ENCODE measurements at regions not wholly inside any gene's neighbourhood (a gene's known extent, or its start where the extent isn't known, plus 50 kb on each side); places are given as distances from the start of the nearest gene placed in this dataset.
"Not testable (repeated sequence)": the region's sequence is repeated elsewhere in the genome, so short reads cannot be mapped to it uniquely, and the experiment has no call there.

DNA sequence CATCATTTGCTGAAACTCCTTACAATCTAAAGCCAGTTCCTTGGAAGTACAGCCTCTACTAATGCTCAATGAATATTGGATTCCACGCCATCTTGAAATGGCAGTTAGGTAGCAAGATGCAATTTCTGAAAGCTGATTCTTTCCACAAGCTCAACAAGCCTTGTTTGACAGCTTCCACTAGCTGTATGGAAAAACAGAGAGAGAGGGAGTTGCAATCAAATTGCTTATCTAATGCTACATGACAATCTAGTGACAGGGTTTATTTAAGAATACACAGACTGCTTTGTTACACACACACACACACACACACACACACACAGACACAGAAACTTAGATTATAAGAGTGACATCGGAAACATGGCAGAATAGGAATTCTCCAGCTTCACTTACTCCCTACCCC, 288.4 kb upstream of the DEPDC1 start:
- no peak for DNase-seq

DNA sequence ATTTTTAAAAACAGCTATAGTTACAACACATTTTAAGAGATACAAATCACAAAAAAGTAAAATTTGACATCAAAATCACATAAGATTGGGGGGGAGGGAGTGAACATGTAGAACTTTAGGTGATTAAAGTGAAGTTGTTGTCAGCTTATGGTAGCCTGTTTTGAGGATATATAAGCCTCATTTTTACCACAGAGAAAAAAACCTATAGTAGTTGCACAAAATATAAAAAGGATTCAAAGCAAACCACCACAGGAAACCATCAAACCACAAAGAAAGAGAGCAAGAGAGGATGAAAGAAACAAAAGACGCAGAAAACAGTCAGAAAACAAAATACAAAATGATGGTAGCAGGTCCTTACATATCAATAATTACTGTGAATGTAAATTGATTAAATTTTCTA, 291.9 kb upstream of the DEPDC1 start:
- DNase-seq, result no peak

DNA sequence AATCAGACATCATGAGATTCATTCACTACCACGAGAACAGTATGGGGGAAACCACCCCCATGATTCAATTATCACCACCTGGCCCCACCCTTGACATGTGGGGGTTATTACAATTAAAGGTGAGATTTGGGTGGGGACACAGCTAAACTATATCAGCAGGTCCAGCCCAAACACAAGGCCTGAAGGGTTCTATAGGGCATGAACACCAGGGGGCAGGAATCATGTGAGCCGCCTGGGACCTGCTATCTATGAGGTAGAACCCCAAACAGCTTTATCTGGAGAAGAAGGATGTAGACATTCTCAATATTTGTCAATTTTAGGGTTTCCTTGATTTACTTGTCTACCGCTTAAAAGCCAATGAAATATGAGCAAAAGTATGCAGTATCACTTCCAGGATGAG, 294.9 kb upstream of the DEPDC1 start:
- no peak for DNase-seq

DNA sequence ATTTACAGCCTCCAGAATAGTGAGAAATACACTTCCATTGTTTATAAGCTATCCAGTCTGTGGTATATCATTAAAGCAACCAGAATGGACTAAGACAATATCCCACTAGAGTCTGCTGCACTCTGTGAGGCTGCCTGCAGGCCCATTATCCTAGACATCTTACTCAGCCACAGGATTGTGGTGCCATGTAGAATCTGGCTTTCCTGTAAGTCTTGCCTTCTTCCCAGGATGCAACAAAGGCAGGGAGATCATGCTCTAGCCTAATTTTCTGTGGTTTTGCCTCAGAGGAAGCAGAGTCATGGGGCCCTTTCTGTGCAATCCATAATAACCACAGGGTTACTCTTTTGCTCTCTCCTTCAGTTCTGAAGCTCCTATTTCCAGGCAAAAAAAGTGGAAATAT, 299.1 kb upstream of the DEPDC1 start:
- DNase-seq, result no peak

DNA sequence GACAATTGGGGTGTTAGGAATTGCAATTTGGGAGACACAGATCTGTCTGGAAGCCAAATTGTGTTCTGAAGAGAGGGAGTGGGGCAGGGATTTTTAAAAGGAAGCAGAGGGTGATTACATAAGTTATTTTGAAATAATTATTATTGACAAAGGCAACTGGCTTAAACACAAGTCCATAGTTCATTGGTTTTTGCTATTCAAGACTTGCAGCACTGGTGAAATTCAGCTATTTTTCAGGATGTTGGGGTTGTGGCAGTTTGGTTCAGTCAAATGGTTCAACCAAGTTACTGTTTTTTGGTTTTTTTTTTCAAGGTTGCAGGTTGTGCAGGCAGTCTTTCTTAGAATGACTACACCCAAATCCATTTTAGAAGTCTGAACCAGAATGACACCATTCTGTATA, 300.0 kb upstream of the DEPDC1 start:
- DNase-seq, result no peak

DNA sequence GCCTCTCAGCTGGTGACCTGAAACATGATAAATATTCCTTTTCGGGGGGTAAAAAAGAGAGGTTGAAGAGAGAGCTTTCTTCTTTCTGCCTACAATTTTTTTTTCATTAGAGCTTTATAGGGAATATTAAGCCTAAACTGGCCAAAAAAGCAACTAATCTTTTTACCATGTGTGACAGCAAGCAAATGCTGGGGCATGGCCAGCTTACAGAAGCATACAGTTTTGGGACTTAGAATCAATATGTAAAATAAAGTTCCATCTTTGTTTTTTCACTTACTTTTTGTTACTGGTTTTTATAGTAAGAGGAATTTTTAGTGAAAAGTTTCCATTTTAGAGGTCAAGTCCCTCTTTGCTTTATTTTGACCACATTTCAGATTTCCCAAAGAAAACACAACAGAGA, 301.2 kb upstream of the DEPDC1 start:
- DNase-seq, result no peak

DNA sequence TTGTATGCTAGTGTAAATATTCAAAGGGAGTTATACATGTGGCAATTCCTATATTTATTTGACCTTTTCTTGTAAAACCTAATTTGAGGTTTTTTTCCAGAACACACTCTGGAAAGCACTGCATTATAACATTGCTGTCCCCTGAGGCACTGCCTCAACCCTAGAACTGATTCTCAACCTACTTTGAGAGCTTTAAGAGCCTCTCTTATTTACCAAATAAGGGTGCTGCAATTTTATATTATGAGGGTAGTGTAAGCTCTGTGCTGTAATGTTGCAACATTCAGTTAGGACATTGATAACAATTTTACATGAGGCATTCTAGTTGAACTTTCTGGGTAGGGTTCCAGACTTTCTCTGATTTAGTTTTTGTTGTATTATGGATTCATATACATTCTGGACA, 302.2 kb upstream of the DEPDC1 start:
- no peak for DNase-seq

DNA sequence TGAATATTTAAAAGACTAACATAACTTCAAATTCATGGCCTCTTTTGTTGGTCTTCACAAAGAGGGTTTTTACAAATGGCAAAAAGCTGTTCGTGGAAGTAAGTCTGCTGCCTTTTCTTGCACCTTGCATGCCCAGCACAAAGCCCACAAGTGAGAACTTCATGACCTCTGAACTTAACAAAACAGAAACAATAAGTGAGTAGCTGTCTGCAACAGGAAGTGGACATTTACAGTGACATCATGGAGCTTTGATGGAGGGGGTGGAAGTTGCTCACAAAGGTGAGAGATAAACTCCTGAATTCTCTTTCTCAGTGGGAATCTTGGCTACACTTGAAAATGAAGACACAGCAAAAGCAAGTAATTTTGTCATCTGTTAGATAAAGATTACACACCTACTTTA, 303.3 kb upstream of the DEPDC1 start:
- DNase-seq, result no peak

DNA sequence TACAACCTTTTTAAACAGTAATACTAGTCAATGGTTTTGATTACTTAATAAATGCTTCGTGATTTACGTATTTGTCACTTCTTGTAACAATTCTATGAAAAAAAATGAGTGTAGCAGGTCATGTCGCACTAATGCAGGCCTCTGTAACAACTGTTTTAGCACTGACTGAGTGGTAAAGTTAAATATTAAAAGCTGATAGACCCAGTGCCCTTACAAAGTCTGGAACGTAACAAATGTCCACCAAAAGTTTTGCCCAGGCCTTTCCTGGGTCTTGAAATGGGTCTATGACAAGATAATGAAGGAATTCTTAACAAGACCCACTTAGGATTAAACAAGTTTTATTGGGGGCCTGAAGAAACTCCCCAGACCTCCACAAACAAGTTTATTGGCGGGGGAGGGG, 304.6 kb upstream of the DEPDC1 start:
- no peak for DNase-seq

DNA sequence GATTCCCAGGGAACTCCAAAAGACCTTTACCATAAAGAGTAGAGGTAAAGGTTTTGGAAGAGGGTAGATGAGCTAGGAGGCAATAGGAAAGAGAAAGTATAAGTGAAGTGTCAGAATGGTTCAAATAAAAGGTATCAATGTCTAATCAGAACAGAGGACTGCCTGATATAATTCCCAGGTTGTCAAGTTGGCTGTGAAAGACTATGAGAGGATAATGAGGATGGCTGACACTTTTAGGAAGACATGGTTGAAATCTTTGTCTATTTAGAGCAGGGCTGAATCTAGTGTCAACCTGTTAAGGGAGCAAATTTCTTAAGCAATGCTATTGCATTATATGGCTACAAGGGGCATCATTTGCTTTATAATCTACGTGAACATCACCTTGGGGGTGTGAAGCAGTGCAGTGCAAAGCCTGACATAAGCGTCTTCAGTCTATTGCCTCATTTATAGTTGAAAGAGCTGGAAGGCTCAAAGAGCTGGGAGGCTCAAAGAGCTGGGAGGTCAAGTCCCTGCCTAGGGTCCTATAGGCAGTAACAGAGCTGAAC, 308.3 kb upstream of the DEPDC1 start:
- DNase-seq, result no peak

DNA sequence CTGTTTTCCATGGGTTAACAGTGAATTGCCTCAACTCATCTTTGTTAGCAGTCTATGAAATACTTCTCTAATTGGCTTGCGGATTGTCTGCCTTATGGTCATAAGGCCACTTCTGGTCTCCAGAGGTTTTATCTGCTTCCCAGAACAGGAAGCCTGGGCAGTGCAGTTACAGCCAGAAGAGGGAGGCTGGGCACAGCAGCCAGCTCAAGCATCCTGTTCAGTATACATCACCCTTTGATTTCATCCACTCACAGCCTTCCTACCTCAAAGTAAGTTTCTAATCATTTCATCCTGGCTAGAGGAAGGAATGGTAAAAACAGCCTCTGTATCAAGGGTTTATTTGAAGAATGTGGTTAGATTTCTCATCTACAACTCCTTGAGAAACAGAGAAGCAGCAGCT, 311.5 kb upstream of the DEPDC1 start:
- no peak for DNase-seq

DNA sequence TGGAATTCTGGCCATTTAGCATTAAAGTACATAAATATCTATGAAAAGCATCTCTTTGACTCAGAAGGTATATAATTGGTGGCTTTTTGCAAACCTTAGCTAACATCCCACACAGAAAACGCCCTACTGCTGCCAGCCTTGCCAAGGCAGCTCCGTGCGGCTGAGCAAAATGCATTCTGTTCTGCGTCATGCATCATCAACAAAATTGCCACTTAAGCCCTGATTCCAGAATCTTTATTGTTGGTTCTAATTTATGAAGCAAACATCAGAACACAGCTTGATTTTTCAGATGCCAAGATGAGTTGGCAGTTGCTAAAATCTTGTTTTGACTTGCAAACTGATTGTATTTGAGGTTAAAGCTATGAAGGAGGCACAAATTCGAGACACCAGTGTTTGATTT, 314.9 kb upstream of the DEPDC1 start:
- peak; percentile 87 for DNase-seq

DNA sequence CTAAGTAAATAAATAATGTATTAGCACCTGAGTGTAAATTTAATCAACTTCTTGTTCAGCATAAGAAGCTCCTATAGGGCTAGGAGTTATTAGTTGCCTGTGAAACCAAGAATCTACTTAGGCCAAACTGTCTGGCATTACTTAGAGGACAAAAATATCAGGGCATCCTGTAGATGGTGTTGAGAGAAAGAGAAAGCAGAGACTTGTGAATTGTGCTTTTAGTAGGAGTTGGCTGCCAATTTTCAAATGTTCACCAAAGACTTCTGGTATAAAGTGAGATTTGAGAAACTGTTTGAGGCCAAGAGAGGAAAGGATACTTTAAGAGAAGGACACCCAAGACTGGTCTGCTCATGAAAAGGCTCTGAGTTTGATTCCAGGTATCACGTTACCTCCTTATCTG, 315.5 kb upstream of the DEPDC1 start:
- DNase-seq, result no peak

DNA sequence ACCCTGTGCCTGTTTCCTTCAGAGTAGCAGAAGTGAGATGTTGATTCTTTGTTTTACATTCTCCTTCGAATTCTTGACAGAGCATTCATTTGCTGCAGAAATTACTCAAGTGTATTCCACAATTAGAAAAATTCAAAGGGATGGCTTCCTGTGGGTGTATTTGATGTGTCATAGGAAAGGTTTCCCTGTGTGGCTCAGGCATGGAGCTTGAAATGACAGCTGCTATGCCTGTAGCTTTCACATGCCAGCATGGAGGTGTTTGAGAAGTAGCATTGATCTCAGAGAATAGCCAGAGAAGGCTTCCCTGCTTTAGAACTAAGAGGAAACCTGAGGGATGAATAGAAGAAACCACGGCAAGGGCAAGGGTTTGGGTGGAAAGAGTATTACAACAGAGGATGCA, 317.2 kb upstream of the DEPDC1 start:
- DNase-seq, result no peak

DNA sequence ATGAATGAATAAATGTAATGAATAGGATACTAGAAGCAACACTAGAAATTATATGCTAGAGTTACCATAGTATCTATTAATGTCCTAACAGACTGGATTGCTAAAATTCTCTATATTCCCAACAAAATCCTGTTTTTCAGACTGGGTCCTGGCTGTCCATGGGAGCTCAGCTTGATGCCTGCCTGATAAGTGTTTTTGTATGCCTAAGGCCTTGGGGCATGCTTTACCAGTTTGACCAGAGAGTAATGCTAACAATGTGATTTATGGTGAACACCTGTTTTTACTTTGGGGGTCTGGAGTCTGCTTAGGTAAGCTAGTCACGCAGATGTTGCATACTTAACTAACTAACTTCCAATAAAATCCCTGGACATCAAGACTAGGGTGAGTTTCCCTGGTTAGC, 318.8 kb upstream of the DEPDC1 start:
- no peak for DNase-seq

DNA sequence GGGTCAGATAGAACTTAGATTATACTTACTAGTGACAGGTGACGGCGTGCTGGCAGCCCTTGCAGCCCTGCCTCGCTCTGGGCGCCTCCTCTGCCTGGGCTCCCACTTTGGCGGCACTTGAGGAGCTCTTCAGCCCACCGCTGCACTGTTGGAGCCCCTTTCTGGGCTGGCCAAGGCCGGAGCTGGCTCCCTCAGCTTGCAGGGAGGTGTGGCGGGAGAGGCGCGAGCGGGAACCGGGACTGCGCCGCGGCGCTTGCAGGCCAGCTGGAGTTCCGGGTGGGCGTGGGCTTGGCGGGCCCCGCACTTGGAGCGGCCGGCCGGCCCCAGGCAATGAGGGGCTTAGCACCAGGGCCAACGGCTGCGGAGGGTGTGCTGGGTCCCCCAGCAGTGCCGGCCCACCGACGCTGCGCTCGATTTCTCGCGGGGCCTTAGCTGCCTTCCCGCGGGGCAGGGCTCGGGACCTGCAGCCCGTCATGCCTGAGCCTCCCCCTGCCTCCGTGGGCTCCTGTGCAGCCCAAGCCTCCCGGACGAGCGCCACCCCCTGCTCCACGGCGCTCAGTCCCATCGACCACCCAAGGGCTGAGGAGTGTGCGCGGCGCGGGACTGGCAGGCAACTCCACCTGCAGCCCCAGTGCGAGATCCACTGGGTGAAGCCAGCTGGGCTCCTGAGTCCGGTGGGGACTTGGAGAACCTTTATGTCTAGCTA, 320.8 kb upstream of the DEPDC1 start:
- not testable (repeated sequence) for DNase-seq

DNA sequence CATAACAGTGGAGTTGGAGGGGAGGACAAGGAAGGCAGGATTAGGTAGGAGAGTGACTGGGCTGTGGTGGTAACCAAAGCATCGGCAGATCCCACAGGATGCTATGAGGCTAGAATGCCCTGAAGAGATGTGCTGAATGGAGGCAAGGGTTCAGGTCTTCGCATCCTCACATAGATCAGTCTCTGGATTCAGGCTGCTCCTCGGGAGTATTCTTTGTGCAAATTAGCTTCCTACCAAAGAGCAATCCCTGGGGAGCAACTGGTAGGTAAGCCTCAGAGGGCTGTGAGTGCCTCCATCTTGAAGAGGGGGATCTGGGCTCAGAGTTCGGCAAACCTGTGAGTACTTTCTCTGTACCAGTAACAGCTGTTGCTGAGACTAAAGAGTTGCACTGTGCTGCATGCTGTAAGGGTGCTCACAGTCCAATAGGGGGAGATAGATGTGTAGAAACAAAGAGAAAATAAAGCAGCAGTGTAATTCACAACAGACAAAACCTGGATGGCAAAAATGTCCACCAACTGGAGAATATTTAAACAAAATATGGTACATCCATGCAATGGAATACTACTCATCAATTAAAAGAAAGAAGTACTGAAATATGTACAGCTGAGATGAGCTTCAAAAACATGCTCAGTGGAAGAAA, 322.4 kb upstream of the DEPDC1 start:
- no peak for DNase-seq

DNA sequence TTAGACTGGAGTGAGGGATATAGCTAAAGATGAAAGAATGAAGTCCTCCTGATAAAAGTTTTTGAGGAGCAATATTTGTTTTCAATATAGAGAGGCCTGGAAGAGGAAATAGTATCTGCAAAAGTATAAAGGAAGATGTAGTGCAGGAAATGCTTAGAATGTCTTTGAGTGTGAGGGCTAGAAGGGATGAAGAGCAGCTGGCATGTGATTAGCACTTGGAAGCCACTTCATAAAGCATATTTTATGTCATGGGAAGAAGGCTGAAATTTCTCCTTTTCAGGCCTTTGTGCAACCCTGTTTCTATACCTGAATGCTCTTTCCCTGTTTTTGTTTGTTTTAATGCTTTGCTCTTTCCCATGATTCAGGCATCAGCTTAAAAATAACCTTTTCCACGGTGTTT, 323.3 kb upstream of the DEPDC1 start:
- no peak for DNase-seq

DNA sequence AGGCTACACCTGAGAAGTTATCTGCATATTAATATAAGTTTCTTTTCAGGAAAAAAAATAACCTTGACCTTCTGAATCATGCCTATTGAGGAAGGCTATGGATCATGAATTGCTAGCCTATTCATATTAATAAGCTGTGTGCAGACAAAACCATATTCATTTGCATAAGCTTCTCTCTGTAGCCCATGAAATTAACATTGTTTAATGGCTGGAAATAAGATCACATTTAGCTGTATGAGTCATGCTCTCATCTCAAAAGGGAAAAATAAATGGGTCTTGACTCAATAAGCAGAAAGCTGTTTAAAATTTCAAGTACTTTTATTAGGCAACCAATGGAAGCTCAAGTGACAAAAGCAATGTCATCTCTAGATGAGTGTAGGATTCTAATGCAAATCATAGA, 330.0 kb upstream of the DEPDC1 start:
- no peak for DNase-seq

DNA sequence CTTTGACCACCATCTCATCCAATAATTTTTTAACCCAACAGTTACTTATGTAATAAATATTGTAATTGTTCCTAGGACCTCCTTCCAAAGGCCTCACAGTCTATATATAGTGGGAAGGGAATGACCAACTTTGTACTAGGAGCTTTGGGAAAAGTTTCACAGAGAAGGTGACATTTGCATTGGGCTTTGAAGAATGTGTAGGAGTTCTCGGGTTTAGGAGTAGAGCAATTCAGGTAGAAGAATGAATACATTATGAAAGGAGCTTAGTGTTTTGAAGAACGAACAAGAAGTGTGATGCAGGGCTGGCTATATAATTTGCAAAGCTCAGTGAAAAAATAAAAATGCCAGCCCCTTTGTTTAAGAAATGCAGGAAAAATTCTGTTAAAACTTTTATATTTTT, 330.4 kb upstream of the DEPDC1 start:
- no peak for DNase-seq

DNA sequence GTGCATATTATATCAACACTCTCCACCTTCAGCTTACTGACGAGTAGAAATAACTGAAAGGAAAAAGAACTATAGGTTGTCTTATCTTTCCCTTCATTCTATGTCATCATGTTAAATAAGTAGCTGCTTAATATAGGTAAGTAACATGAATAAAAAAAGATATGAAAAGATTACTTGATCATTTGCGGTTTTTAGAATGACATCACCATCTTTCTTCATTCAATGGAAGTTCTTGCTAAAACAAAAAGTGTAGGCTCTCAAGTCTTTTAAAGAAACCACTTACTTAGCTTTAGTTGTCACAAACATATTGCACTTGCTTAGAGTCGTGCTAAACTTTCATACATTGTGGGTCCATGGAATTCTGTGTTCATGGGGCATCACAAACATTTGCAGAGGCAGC, 331.1 kb upstream of the DEPDC1 start:
- DNase-seq, result no peak

DNA sequence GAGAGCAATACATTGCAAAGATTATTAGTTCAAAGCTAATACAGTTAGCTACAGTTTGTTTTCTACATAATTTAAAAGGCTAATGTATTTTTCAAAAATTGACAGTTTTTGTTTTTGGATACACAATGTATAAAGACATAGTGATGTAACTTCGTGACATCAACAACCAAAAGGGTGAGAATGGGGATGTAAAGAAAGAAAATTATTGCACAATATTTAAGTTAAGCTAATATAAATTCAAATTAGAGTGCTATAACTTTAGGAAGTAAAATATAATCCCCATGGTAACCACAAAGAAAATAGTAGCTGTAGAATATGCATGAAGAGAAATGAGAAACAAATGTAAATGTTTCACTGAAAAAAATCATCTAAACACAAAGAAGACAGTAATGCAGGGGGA, 334.4 kb upstream of the DEPDC1 start:
- no peak for DNase-seq

DNA sequence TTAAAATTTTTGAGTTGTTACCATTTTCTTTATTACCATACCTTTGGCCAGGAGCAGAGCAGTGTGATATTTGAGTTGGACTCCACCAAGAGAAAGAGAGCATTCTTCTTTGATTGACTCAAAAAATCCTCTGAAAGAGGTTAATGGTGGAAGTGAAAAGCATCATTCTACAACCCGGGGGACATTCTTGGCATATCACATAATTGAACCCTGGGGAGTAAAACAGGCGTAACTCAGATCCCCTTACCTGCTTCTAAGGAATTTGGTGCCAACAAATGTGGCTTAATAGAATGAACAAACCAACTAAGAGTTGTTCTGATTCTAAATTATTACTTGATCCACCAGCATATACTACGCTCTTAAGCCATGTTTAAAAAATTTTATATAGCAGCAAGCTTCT, 351.1 kb upstream of the DEPDC1 start:
- DNase-seq, result no peak

DNA sequence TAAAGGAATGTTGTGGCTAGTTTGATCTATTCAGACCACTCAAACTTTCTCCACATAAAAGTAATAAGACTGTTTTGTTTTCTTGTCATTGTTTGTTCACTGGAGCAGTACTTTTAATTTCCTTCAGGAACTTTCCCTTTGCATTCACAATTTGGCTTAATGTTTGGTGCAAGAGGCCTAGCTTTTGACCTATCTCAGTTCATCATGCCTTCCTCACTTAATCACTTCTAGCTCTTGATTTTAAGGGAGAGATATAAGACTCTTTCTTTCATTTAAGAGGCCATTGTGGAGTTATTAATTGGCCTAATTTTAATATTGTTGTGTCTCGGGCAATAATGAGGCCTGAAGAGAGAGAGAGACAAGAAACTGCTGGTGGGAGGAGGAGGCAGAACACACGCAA, 371.7 kb upstream of the DEPDC1 start:
- DNase-seq, result no peak

DNA sequence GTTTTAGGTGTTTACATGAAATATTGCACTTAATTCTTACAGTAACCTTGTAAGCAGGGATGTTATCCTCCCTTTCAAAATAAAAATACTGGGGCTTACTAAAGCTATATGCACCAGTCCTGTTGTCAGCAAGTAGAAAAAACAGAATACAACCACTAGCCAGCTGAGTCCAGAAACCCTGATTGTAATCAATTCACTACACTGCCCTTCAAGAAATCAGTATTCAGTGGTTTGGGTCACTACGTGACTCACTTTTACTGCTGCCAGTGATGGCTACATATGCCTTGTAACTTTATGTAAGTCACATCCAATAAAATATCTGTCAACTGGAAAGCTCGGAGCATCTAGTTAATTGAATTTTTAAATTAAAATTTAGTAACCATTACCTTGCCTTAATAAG, 376.3 kb upstream of the DEPDC1 start:
- no peak for DNase-seq

Measured in NCI-H345 (cell line).